GM10266 (cell line): ENCODE measurements at regions not wholly inside any gene's neighbourhood (a gene's known extent, or its start where the extent isn't known, plus 50 kb on each side); places are given as distances from the start of the nearest gene placed in this dataset.

Experiments used
- DNase-seq: peaks from one replicate; pipeline ENCODE4 v3.0.0; 2012; ENCODE audit errors: extremely low spot score
- TF ChIP-seq, protein P1 (sequence below): IDR thresholded peaks from 2 replicates; pipeline ENCODE4 v1.5.1; 2012; ENCODE audit warnings: mild to moderate bottlenecking, low read depth; ENCODE audit not compliant: control insufficient read depth, insufficient read depth; ENCODE audit errors: missing control alignments

DNA sequence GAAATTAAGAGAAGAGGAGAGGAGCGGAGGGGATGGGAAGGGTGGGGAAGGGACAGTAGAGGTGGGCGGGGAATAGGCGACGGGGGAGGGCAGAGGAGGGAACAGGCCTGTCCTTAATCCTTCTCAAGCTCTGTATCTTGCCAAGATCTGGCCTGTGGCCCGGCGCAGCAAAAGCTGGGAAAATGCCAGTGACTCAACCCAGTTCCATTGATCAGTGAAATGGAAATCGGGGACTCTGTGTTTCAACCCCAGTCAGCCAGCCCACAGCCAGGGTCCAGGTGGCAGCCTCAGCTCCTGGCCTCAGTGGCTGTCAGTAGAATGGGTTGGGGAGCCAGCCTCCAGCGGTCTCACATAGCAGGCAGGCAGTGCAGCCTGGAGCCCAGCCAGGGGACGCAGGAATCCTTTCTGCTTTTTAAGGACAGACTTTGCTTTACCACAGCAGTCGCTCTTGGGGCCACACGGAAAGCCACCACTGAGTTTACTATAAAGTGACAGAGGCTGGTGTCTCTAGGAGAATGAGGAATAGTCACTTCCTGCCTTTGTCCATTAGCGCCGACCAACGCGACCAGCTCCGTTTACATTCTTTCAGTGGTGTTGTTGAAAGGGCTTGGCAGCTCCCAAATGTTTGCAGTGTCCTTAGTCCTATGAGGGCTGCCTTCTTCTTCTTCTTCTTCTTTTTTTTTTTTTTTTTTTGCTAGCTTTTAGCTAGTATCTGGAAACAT, 128.0 kb downstream of the RIN2 start:
- TF ChIP-seq, protein P1, sequence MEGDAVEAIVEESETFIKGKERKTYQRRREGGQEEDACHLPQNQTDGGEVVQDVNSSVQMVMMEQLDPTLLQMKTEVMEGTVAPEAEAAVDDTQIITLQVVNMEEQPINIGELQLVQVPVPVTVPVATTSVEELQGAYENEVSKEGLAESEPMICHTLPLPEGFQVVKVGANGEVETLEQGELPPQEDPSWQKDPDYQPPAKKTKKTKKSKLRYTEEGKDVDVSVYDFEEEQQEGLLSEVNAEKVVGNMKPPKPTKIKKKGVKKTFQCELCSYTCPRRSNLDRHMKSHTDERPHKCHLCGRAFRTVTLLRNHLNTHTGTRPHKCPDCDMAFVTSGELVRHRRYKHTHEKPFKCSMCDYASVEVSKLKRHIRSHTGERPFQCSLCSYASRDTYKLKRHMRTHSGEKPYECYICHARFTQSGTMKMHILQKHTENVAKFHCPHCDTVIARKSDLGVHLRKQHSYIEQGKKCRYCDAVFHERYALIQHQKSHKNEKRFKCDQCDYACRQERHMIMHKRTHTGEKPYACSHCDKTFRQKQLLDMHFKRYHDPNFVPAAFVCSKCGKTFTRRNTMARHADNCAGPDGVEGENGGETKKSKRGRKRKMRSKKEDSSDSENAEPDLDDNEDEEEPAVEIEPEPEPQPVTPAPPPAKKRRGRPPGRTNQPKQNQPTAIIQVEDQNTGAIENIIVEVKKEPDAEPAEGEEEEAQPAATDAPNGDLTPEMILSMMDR: no peak
- no peak for DNase-seq

GRCh38 chr20:19886661-19887288, 128.7 kb downstream of the RIN2 start:
- TF ChIP-seq, protein P1: no peak
- DNase-seq: no peak

- TF ChIP-seq, protein P1: no peak
- no peak for DNase-seq
Measured at GRCh38 chr20:19887556-19888268, 129.4 kb upstream of the NAA20 start.

DNA sequence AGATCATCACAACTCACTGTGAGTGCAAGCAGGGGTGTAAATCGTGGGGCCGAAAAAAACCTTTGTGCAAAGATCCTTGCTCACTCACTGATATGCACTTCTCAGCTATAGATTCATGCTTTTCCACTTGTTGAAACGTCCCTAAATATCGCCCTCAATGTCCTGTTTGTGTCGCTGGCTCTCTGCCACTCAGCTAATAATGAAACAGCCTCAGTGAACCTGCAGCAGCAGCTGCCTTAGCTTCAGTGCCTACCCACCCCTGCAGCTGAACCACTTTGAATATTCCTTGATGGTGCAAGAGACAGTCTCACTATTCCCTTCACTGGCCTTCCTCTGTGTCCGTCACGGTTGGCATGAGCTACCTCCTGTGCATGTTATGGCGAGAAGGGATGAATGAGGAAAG, 128.9 kb upstream of the NAA20 start:
- TF ChIP-seq, protein P1: no peak
- no peak for DNase-seq

- DNase-seq: no peak
- TF ChIP-seq, protein P1: no peak
Measured at GRCh38 chr20:19889011-19889953, 127.9 kb upstream of the NAA20 start.

- no peak for DNase-seq
- TF ChIP-seq, protein P1: no peak
Measured at GRCh38 chr20:19890445-19891051, 126.6 kb upstream of the NAA20 start.
